ENCODE measurements at regions not wholly inside any gene's neighbourhood (a gene's known extent, or its start where the extent isn't known, plus 50 kb on each side); places are given as distances from the start of the nearest gene placed in this dataset.

GRCh38 chr2:199100326-199101110, 357.2 kb downstream of the SATB2 start:
- TF ChIP-seq CTCF (IDR thresholded peaks at IDR 0.05) (no peak), POLR2A (IDR thresholded peaks at IDR 0.05) (no peak)

Measured in thyroid gland (tissue), 4 donors.